ENCODE measurements at regions not wholly inside any gene's neighbourhood (a gene's known extent, or its start where the extent isn't known, plus 50 kb on each side); places are given as distances from the start of the nearest gene placed in this dataset.
"Not testable (repeated sequence)": the region's sequence is repeated elsewhere in the genome, so short reads cannot be mapped to it uniquely, and the experiment has no call there.

DNA sequence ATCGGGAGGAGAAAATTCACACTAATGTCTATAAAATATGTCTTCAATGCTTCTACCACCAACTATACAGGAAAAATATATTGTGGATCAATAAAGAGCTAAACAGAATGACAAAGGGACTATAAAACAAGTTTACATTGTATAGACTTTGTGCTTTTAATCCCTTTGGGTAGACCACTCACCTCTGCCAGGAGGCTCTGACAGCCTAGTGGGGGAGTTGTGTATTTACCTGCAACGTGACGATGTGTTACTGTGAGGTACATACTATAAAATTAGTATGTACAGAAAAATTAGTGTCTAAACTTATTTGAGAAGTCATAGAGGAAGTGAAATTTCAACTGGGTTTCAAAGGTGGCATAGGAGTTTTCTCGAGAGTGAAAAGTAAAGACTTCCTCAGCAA lies 243.3 kb upstream of the REG3G start:
- DNase-seq (ENCODE audit: low read depth, low spot score) = no peak

DNA sequence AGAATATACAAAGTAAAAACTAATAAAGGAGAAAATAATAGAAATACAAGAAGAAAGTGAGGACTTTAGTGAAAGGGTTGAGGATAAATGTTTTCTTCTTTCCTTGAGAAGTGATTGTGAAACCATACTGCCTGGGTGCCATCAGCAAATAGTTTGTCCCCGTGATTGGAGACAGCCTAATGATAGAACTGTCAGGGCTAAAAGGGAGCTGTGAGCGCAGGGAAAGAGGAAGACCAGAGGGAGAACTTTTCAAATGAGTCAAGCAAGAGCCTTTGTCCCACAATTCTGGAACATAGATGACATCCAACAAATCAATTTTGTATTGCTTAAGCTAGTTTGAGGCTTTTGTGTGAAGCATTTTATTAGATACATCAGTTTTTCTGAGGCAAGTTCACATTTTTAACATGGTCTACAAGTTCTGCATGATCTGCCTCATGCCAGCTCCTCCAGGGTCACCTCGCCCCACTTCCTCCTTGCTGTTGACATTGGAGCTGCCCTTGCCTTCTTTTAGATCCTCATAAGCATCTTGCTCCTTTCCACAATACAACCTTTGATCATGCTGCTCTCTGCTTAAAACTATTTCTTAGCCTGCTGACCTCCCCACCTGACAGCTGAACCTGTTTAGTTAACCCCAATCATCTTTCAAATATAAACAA lies 213.4 kb upstream of the REG3G start:
- no peak for DNase-seq (ENCODE audit: low read depth, low spot score)

DNA sequence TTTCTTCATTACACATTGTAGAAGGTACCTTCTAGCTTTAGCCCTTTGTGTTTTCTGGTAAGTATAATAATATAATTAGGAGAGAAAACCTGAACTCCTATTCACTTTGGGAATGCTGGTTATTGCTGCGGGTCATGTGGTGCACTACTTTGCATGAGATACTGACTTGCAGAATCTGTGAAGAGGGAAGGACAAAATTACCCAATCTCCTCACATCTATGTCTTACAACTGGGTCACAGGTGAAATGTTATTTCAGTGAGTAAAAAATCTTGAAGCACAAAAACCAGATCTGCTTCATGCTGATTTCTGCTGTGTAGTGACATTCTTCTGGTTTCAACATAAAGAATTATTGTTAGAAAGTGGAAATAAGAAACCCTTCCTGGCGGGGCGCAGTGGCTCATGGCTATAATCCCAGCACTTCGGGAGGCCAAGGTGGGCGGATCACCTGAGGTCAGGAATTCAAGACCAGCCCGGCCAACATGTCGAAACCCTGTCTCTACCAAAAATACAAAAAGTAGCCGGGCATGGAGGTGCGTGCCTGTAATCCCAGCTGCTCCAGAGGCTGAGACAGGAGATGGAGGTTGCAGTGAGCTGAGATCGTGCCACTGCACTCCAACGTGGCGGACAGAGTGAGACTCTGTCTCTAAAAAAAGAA lies 211.0 kb upstream of the REG3G start:
- DNase-seq (ENCODE audit: low read depth, low spot score) = no peak

DNA sequence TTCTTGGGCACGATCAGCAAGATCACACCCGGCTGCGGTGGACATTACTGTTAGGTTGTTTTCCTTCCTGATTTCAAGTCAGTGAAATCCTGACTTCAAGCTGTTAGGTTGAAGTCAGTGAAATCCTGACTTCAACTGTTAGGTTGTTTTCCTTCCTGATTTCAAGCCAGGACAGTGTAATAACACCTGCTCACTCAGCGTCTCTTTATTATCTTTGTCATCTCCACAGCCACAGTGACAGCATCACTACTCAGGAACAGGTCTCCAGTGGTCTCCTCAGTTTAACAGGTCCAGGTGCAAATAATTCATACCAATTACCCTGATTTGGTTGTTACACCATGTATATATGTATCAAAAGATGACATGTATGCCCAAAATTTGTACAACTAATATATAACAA lies 208.1 kb upstream of the REG3G start:
- no peak for DNase-seq (ENCODE audit: low read depth, low spot score)

DNA sequence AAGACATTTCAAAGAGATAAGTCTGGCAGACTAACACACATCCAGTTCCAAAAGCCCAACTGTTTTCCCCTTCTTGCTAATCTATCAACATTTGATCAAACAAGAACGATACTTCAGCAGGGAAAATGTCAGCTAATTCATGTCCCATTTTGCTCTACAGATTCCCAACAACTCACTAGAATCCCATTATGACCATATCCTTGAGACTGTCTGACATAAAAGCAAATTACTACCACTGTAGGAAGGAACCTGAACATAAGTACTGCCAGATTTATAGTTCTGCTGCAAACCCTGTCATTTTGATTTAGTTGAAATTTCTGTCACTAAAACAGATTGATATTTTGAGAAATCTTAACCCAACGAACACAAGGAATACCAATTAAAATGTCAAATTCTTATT lies 193.0 kb upstream of the REG3G start:
- no peak for DNase-seq (ENCODE audit: low read depth, low spot score)

DNA sequence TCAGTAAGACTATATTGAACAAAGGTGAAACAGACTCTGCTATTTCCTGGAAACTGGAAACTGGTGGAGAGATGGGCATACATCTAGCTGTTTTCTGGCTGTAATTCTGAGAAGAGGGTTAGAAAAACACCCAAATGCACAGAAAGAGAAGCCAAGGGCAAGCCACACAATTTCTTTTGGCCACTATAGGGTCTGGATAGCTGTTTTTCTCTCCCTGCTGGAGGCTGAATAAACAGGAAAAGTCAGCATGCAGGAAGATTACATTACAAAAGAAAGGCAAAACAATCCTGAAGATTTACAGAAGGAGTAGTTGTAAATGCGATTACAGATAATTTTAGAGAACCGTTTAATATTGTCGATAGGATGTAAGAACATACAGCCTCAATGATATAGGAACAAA lies 186.2 kb upstream of the REG3G start:
- peak; percentile 23 for DNase-seq (ENCODE audit: low read depth, low spot score)

DNA sequence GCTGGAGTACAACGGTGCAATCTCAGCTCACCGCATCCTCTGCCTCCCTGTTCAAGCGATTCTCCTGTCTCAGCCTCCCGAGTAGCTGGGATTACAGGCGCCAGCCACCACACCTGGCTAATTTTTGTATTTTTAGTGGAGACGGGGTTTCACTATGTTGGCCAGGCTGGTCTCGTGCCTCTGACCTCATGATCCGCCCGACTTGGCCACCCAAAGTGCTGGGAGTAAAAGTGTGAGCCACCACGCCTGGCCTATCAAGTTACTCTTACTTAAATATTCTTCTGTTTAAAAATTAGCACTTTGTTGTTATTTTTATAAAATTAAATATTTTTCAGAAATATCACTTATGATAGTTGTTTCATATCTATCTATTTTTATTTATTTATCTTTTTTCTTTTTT lies 185.2 kb upstream of the REG3G start:
- DNase-seq (ENCODE audit: low read depth, low spot score) = not testable (repeated sequence)

DNA sequence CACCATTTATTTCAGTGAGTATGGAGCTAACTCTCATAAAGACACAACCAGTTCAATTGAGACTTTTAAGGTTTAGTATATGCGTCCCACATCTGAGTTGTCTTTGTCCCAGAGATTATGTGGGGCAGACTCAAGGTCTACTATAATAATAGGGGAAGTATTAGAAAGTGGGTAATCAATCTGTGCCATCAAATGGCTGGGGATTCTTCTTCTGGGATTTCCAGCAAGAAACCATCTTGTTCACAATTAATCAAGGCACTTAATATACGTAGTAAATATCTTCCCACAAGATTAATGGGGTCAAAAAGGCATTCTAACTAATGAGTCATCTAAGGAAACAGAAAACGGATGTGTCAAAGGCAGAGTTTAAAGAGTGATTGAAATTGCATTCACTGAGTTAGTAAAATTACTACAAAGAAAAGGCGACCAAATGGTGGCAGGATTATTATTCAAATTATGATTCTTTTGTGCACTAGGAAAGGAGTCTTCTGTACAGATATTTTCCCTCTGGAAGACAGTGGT lies 179.8 kb upstream of the REG3G start:
- no peak for DNase-seq (ENCODE audit: low read depth, low spot score)

DNA sequence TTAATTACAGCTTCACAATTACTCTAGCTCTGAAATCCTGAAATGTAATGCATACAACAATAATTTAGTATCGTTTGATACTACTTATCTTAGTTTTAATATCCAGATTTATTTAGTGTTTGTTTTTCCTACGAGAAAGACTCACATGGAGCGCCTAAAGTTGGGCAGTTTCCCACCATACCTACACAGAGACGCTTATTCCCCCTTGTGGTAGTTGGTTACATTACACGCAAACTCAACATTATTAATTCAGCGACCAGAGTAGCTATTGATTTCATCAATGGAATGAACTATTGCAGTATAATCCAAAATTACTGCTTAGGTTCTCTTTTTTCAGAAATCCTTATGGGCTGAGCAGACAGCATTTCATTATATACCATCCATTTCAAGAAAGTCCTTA lies 164.0 kb upstream of the REG3G start:
- no peak for DNase-seq (ENCODE audit: low read depth, low spot score)

DNA sequence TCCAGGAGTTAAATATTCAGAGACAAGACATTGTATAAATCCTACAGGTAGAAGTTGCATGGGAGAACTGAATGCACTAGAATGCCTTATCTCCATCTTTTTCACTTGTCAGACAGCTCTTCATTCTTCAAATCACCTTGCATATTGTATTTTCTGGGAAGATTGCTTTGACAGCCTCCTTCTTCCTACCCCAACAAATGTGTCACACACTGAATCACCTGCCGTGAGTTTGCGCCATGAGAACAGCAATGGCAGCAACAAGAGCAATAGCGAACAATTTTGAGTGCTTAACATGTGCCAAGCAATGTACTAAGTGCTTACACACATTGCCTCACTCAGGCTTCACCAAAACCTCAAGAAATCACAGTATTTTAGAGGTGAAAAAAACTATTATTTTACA lies 161.3 kb upstream of the REG3G start:
- no peak for DNase-seq (ENCODE audit: low read depth, low spot score)

DNA sequence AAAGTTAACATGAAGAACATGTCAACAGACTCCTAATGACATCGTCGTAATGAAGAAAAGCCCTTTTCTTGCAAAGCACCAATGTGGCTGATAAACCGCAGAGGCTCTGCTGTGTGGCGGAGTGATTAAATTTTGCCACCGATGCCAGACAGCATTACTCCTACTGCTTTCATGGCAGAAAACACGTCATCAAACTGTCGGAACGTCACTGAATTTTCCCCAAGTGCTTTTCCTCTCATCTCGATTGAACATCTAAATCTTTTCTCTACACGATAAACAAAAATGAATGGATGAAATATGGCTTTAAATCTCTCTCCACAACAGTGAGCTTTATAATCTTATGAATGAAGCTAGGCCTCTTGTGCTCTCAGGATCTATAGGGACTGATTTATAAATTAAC lies 159.8 kb upstream of the REG3G start:
- DNase-seq (ENCODE audit: low read depth, low spot score) = no peak

DNA sequence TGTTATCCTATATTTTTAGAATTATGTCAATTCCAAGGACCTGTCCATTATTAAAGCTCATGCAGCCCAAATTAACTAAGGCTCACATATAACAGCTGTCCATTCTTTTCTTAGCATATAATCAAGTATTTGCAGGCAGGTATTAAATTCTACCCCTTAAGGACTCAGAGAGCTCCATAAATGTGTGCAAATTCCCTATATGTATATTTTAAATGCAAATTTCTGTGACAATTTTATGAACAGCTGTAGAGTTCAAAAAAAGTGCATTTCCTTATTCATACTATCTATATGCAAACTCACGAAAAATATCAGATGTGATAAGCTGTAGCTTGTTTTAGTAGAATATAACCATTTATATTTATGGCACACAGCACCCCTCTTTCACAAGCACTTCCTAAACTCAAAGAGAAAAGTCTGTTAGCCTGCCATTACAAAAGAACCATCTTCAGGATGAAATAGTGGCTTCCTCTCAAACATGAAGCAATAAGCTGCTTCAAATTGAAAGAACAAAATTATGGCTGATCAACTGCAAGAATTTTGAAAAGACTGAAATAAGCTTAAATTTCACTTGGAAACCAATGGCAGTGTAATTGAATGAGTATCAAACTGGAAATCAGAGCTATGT lies 155.0 kb upstream of the REG3G start:
- DNase-seq (ENCODE audit: low read depth, low spot score) = no peak

DNA sequence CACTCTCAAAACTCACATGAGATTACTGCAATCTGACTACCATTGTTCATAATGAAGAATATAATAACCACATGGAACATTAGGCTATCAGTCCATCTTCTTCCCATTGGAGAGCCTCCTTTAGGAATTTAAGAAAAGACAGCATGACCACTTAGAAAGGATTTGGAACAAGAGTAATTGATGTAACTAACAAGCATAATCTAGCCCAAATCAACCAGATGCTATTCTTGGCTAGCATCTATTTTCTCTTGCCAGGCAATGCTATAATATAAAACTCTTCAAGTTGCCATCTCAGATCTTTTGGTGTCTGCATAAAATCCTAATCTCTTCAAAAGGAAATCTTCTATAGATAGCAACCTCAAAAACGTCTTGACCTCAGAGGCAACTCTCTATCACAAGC lies 152.0 kb upstream of the REG3G start:
- no peak for DNase-seq (ENCODE audit: low read depth, low spot score)

DNA sequence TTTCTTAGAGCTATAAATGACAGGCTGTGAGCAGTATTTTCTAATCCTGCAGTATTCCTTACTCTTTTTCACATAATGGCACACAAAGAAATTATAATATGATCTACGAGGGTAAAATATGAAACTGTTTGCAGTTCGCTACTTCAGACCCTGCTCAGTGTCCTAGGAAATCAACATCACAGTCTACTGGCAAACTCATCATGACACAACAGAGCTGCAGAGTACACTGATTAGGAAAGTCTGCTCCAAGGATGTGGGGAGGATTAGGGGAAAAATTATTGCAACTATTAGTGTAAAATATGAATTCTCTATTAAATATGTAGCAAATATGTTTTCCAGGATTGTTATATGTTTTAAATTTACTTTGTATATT lies 149.2 kb upstream of the REG3G start:
- no peak for DNase-seq (ENCODE audit: low read depth, low spot score)

DNA sequence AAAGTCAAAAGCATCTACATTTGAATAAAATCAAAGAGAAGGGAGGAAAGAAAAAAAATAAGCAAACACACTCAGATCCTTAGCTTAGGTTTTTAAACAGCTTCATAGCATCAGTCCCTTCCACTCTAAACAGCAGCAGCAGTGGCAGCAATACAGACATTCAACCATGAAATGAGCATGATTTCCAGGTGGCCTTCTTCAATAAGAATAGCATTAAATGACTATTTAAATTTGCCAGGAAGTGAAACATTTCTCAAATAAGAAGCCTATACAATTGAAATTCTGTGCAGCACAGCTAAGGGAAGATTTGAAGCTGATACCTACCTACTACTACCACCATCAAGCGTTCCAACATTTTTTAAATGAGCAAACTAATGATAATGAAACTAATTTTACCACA lies 138.1 kb upstream of the REG3G start:
- no peak for DNase-seq (ENCODE audit: low read depth, low spot score)

DNA sequence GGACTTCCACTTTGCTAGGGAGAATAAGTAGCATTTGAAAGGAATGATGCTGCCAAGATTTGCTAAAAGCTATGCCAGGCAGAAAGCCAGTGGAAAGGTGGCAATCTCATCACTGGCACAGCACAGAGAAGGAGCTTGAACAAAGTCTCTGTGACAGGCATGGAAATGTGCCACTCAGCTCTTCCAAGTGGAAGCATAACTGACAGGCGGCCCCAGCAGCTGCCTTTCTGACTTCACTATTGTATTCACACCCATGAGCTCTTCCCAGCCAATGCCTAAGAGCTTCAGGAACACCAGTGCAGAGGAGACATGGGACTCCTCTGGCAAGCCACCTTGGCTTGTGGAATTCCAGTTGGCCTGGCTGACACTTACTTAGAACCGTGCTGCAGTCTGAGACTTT lies 134.6 kb upstream of the REG3G start:
- no peak for DNase-seq (ENCODE audit: low read depth, low spot score)

DNA sequence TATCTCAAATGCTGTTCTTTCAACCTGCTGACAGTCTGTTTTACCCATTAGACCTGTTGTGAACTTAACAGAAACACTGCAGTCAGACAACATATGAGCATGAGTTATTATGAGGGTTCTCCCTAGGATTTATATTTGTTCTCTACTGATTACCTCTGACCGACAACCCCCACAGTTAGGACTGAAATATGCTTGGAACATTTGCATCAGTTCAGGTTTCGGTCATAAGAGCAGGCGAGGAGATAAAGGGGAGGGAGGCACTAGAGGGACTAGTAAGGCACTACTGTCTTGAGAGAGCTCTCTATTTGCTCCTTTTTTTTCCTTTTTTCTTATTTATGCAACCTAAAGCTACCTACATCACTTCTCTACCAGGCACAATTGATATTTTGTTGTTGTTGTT lies 133.2 kb upstream of the REG3G start:
- no peak for DNase-seq (ENCODE audit: low read depth, low spot score)

DNA sequence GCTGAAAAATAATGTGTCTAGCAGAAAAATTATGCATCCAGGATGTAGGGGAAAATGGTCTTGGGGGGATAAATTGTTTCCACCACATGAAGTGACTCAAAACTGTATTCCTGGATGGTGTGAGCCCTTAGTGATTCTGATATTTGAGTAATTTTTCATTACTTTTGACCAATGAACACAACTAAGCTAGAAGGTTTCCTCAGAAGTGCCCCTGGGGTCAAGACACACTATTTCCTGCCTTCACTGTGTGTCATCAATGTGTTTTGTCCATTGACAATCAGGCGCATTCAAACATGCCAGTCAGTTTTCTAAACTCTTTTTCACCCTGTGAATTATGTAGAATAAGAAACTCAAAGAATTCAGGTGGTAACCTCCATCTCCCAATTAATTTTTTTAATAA lies 130.5 kb upstream of the REG3G start:
- no peak for DNase-seq (ENCODE audit: low read depth, low spot score)

DNA sequence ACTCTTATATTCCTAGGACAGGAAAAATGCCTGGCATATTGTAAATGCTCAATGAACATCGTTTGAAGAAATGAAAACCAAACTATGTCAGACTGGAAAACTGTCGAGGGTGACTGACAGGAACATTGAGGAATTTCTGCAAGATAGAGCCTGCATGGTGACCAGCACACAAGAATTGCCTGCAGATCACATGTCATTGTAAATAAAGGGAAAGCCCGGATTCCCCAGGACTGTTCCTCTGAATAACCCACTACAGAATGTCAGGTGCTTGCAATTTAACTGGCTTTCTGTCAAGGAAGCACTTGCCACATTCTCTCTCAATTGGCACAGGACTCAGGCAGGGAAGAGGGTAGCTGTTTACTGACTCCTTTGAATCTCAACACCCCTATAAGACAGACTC lies 129.0 kb upstream of the REG3G start:
- no peak for DNase-seq (ENCODE audit: low read depth, low spot score)

DNA sequence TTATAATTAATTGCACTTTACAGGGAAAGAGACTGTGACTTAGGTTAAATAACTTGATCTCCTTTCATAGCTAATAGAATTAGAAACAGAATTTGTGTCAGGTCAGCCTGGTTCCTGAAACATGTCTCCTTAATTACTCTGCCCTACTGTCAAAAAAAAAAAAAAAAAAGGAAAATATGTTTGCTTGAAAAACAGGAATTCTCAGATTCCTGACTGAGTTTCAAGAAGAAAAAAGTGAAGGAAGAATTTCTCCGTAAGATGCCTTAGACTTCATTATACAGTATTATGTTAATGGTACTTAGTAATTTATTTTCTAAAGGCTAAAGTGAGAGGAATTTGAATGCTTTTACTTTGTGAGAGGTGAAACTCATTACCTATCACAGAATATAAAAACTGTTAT lies 118.4 kb upstream of the REG3G start:
- DNase-seq (ENCODE audit: low read depth, low spot score) = no peak

DNA sequence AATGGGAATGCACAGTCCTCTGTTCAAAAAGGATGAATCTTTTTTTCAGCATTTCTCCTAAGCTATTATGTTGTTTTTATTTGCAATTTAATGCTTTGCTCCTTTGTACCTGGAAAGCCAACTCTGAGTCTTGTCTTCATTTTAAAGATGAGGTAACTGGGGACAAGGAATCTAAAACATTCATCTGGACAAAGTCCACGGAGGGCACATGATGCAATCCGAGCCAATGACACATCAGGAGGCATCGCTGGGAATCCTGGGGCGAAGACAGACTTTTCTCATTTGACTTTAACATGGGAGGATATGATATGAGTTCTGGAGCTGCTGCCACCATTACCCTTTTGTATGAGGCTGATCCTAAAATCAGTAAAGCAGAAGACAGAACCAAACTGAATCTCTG lies 116.5 kb upstream of the REG3G start:
- no peak for DNase-seq (ENCODE audit: low read depth, low spot score)

DNA sequence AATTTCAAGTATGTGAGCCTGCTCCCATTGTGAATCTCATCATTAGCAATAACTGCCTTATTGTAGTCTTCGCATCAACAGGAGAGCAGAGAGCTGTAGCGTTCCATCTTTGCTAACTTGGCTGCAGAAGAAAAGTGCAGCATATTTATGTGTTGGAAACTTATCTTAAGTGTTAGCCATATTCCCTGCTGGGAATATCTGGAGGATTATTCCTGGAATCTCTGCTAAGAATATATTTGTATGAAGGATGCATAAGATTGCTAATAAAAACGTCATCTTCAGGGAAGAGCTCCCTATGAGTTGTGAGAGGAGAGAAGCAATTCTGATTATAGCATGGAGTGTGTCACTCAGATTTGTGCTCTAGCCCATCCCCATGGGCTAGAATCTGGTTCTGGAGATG lies 115.1 kb upstream of the REG3G start:
- DNase-seq (ENCODE audit: low read depth, low spot score) = no peak

DNA sequence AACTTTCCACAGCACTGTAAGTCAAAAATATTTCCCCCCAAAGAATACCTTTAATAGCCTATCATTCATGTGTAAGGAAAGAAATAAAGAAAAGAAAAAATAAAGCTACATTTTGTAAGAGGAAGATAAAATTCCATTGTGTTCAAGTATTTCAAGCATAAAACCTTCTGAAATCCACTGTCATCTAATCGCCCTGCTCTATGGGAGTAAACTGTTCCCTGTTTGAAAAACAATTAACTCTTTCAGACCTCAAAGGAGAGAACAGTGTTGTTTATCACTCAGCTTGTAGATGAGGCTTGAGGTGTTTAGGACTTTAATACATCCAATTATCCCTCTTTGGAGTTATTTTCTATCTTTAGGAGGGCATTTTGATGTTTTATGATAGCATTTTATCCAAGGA lies 112.2 kb upstream of the REG3G start:
- no peak for DNase-seq (ENCODE audit: low read depth, low spot score)
